ENCODE measurements at regions not wholly inside any gene's neighbourhood (a gene's known extent, or its start where the extent isn't known, plus 50 kb on each side); places are given as distances from the start of the nearest gene placed in this dataset.

DNA sequence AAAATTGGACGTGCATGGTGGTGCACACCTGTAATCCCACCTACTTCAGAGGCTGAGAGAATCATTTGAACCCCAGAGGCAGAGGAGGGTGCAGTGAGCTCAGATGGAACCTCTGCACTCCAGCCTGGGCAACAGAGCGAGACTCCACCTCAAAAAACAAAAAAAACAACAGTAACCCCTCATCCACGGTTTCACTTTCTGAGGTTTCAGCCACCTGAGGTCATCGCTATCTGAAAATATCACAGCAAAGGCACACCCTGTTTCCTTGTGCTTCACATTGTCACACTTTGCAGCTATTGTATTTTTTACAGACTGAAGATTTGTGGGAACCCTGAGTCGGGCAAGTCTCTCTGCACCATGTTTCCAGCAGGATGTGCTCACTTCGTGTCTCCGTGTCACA is 54.1 kb upstream of the FOXQ1 start:
- DNase-seq = no peak

DNA sequence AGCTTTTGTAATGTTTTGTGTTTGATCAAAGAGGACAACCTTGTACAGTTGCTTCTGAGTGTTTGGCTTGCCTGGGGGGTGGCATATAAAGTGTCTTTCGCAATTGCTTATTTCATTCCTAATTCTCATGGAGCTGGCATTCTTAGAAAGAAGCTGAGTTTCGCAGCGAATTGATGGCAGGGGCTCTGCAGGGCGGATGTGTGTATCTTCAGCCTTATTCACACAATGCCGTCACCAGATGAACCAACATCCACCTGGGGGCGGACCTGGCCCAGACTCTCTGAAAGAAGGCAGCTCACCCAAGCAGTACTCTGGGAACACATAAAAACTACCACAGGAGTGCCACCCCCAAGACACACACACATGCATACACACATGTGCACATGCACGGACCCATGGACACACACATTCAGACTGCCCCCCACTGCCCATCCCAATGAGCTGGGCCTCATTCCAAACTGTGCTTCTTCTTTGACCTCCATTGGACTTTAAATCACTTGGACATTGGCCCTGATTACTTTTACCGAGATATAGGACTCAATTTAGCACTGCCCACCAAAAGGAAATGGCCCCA is 55.4 kb upstream of the FOXQ1 start:
- no peak for DNase-seq

DNA sequence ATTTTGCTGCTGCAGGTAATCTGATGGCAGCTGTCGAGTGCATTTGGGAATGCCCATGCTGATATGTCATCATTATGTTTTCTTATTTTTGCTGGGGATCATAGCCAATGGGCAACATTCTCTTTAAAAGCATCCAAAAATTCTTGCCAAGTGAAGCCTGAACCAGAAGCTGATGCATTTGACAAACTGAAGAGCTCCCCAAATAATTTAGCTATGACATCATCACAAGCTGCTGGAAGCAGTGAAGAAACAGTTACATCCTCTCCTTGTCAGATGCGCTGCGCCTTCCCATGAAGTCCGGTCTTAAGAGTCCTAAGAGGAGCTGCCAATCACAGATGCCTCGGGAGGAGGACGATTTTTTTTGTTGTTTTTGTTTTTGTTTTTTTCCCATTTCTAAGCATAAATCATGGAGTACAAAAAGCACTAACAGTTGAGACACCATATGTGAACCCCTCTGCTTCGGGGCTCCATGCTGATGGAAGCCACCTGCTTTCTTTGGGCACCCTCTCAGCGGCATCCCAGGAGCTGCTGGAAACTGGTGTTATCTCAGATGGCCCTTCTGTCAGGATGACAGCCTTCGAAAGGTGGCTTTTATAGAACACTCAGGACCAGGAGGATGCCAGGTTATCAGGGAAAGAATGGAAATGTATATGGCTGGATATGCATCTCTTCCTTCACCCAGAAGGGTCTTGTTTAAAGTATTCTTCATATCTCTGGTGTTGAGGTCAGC is 56.1 kb upstream of the FOXQ1 start:
- no peak for DNase-seq

DNA sequence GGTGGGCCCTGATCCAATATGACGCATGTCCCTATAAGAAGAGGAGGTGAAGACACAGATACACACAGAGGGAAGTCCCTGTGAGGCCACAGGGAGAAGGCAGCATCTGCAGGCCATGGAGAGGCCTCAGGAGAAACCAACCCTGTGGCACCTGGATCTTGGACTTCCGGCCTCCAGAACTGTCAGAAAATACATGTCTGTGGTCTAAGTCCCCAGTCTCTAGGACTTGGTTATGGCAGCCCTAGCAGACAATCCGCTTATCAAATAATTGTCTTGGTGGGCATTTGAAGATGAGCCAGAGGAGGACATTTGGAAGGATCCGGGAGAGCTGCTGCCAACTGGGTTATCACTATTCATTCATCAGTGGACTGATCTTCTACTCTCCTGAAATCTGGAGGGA is 57.6 kb upstream of the FOXQ1 start:
- DNase-seq = no peak

DNA sequence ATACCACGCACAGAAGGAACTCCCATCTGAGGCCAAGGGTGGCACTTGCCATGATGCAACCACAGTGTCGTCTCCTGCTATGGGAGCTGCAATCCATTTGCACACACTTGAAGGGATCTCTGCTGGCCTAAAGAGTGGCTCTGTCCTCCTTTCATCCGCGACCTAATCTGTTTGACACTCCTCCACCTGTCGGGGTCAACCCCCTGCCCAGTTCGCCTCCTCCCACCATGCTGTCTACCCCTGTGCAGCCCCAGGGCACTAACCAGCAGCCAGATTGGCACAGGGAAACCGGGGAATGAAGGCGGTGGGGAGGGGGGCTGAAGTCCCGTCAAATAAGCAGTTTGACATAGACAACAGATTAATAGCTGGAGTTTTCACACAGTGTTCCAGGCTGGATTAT is 58.1 kb upstream of the FOXQ1 start:
- no peak for DNase-seq

DNA sequence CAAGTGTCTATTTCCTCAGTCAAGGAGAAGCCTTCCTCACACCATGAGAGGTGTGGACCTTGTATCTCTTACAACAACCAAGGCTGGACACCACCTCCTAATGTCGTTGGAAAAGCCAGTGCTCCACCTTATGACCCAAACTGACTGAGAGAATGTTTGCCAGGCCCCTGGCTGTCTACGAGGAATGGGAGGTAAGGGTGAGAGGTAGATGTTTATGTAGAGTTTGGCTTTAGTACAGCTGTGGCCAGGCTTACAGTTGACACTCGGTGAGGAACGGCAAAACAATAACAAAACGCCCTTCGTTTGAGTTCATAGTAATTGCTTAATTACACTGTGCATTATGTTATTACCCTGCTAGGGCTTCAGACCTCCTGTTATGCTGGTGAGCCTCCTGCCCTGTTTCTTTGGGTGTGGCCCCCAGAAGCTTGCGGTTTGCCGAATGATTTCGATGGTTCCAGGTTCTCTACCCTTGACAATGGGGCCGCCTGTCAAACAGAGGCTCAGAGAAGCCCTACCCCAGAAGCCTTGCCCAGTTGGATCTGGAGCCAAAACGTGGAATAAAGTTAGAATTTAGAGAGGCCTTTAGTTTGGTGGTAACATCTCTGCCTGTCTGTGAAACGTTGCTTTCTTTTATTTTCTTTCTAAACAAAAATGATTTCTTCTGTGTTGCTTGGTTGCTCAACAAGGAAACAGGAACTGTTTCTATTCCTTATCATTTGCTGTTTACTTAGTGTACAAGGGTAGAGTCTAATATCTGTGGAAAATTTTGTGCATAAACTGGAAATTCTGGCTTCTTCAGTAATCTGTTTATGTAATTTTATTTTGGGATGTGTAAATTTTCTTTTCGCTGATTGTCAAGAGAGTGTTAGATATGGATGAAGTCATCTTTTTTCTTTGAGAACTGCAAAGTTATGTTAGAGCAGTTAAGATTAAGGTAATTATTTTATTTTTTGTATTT is 60.4 kb upstream of the FOXQ1 start:
- no peak for DNase-seq

DNA sequence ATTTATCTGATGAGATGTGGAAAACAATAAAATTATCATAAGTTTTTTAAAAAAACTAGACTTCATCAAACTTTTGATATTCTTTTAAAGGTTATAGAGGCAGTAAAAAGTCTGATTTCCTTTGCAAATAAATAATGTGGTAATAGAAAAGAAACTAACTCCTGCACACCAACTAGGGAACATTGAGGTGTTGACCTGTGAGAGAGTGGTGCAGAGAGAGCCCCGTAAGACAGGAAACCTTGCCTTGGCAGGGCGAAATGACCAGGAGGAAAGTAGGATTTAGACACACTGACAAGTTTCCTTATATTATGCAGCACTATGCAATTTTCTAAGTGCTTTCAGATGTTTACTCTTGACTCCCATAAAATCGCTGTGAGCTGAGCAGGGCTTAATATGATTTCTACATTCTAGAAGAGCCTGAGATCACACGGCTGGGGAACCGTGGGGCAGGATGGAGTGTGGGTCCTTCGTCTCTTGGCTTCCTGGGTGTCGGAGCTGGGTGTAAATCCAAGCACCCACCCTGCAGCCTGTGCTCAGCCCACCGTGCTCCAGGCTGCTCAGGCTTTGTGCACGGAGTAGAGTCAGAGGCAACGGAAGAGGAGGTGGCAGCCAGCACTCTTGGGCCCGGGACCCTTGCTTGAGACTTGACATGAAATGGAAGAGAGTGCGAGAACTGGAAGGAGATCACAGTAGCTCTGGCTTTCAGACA is 61.3 kb upstream of the FOXQ1 start:
- DNase-seq = no peak

DNA sequence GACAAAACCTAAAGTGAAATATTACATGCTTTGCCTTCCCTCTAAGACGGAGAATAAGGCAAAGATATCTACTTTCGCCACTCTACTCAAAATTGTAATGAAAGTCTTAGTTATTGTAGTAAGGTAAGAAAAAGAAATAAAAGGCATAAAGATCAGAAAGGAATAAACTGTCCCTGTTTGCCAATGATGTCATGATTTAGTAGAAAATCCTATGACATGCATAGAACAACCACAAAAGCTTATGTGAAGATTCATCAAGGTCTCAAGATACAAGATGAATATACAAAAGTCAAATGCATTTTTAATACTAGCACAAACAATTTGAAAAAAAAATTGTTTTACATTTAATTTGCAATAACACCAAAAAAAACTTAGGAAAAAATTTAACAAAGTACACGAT is 64.0 kb upstream of the FOXQ1 start:
- no peak for DNase-seq

DNA sequence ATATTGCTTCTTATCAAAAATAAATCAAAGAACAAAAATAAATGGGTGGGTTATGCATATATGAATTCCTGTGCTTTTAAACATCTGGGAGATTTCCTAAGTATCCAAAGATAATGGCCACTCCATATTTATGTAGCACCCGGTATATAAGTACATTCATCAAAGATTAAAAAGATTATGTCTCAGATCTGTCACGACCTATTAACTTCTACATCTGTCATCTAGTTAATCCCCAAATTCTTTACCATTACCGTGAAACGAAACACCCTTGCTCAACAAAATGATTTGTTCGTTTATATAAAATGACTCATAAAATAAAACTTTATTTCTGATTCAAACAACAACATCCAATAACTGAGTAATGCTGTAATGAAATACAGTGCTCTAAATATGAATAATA is 64.8 kb upstream of the FOXQ1 start:
- no peak for DNase-seq

DNA sequence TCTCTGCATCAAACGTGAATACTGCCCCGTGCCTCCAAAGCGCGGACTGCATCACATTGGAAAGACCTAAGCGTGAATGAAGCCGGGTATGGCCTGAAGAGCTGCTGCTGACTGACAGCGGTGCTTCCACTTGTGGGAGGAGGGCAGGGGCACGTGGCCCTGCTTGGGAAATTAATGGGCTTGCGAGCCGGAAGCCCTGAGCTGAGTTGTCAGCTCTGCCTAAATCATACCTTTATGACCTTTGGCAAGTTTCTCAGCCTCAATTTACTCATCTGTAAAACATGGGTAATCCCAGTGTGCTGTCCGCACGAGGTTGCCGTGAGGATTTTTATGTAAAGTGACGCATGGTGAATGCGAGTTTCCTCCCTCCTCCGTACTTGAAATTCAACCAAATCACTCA is 67.0 kb upstream of the FOXQ1 start:
- no peak for DNase-seq

DNA sequence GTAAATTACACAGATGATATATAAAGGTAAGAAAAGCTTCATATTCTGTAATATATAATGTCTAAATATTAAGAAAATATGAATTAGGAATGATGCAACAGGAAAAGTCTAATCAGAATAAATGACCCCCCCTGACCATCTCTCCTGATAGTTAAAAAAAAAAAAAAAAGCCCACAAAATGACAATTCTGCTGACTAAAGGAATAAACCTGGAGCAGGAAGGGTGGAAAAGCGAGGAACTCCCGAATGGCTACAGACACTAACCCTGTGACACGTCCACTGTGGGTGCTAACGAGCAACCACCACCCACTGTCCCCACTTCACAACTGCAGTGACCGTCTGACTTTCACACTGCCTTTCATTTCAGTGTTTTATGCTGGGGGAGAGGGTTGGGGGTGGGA is 67.6 kb upstream of the FOXQ1 start:
- DNase-seq = no peak

DNA sequence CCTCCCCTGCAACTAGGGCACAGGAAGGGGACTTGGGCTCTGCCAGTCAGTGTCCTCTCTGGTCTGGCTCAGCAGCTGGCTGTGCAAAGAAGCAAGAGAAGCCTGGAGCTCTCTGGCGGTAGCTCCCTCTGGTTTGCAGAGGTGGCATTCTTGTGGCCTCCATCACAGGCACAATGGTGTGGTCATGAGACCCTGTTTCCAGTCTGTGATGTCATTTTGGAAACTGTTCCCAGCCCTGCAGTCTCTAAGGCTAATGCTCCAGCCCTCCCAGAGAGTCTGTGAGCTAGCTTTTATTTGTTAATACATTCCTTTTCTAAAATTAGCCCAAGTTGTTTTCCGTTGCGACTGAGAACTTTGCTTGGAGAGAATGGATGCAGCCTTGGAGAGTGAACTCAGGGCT is 69.5 kb upstream of the FOXQ1 start:
- DNase-seq = no peak

DNA sequence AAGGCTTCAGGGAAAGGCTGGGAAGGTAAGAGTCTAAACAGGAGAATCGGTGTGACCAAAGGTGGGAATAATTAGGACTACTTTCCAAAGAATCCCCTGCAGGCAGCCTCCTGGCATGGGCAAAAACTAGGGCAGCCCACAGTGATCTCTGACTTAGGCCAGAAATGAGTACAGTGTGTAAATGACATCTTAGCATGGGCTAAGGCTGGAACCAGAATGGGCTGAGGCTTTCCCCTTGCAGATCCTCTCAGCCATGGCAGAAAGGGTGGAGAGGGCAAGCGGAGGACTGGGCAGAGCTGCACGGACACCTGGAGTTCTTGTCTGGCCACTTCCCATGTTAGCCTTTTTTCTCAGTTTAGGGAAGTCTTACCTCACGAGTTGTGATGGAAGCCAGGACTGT is 69.9 kb upstream of the FOXQ1 start:
- DNase-seq = no peak

DNA sequence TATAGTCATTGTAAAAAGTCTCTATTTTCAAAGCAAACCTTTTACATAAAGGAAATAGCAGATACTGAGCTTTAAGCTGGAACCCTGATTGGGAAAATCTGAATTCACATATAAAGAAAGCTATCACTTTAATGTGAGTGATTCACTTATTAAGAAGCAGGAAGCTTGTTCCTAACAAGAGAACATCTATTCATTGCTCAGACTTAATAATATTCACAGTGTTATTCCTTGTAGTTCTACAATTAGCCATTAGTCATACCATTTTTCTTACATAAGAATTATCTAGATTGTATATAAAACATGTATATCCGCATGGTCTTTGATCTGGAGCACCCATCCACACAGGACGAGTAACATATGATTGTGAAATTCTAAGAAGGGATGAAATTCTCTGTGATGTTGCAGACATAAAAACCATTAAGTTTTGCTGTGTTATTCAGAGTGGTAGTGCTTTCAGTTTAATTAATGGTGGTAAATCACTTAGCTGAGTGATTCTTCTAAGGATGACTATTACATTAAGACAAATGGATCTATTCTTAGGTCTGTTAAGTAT is 71.1 kb upstream of the FOXQ1 start:
- no peak for DNase-seq

DNA sequence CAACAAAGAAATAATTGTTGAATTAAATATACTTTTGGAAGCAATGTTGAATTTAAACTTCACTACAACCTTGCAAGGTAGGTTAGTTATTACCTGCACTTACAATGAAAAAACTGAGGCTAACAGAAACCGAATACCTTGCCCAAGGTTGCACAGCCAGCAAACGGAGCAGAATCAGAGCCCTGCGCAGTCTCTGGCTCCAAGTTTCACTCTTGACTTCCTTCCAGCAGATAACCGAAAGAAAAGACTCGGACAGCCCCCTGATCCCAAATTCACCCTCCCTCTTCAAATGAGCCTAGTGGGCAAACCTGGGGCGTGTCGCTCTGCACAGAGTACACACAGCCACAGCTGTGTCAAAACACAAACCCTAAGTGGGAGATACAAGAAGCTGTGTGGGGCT is 72.1 kb upstream of the FOXQ1 start:
- DNase-seq = no peak

DNA sequence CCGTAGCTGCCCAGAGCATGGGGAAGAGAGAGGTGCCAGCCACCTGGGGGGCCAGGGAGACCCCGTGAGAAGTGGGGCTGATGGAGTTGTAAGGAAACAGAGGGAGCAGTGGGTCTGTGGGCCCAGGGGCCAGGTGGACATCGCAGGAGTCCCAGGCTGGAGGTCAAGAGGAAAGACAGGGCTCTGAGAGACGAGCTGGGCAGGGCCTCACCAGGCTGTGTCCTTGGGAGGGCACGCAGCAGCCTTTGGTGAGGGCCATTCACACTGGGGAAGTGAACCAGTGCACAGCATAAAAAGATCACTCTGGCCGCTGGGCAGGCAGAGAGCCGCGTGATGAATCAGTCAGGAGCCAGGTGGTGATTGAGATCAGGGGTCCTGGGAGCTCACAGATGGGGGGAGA is 73.9 kb upstream of the FOXQ1 start:
- no peak for DNase-seq

DNA sequence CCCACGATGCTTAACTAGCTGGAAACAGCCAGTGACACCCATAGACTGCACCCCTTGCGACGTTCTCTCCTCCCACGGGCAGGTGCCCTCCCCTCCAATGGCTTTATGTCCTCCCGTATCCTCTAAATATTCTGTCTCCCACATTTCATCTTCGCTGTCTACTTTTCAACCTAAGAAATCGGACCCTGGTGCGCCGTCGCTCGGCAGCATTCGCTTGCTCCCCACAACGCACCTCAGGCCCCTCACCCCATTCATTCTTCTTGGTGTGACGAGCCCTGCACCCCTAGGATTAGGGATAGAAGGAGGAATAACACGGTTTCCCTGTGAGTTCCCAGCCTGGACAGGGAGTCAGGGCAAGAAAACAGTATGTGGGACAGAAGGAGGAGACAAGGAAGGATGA is 74.3 kb upstream of the FOXQ1 start:
- no peak for DNase-seq

DNA sequence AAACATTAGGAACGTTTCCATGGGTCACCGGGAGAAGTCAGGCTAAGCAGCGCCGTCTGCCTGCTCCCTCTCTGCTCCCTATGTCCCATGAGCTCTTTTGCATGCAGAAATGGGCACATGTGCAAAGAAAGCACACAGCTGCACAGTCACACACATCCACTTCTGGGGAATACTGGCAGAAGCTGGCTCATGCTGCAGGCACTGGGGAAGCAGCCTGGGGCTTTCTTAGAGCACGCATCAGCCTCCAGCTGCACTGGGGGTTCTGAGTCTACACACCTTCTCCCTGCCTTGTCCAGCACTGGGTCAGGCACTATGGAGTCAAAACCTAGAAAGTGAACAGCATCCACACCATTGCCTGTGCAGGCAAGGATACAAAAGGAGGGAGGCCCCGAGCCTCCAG is 76.1 kb upstream of the FOXQ1 start:
- DNase-seq = no peak

DNA sequence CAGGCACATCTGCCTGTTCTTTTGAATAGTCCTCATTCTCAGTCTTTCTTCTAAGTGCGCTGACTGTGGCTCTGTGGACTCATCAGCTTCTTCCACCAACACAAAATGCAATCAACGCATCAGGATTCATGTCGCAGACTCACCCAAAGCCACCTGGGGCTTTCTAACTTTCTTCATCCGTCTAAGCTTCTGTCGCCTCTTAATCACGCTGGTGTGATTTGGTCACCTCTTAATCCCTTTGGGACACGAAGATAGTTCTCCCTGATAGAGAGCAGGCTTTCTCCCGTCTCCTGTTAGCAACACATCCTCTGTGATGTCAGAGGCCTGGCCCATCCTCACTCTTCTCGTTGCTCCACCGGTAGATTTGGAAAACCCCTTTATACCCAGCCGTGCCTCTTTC is 78.0 kb upstream of the FOXQ1 start:
- no peak for DNase-seq

DNA sequence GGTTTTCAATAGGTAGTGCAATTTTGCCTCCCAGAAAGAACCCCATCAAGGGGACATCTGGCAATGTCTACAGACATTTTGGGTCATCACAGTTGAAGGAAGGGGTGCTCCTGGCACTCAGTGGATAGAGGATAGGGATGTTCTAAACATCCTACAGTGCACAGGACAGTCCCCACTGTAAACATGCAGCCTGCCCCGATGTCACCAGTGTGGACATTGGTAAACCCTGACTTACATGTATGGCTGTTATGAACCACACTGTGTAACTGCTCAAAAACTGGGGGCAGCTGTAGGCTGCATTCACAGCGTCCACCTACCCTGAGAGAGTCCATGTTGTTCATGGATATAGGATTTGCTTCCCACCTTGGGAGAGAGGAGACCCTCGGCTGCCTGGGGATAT is 79.3 kb upstream of the FOXQ1 start:
- DNase-seq = no peak

DNA sequence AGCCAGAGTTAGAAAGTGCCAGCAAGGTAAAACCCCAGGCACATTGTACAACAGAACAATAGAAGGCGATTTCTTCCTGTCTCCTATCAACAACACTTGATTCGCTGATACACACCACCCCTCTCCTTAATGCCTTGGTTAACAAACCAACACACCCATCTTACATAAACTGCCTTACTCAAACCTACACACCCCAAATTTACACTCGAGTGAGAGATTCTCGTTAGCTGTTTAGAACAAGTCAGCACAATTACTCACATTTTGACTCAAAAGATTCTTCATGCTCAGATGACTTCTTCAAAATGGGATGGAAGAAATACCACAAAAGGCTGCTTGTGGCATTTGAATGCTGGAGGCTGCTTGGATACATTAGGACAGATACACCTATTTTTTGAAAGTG is 80.0 kb upstream of the FOXQ1 start:
- no peak for DNase-seq

DNA sequence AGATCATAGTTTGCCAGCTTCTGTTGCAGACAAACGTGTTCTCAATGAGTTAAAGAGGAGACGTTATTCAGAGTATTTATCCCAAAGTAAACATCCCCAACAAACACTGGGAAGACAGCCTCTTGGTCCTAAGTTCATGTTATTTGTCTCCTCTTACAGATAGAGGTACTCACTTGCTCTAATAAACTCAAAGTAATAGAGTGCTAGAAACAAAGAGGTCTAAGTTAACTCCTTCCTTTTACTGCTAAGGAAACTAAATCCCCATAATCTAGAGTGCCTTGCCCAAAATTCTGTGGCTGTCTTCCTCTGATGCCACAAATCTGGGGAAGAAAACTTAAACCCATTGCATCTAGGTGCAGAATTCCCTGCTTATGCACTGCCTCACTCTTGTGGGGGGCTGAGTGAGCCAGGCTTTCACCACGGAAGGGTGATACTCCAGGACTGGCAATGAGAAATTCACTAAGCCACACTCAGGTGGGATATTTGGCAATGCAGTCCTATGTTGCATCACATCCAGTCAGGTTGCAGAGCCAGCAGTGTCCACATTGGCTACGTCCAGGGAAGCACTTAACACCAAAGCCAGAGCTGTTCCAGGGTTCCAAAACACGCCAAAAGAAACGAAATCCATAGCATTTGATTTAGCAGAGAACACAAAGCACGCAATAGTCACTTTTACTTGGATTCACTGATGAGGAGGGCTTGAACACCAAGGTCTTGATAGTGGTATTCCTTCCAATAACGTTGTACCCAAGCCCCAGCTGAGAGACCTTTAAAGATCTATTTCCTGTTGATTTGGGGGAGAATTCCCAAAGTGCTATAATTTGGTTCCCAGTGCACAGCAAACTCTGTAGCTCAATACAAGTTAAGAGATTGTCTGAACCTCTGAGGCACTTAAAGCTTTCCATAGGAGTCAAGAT is 81.0 kb upstream of the FOXQ1 start:
- no peak for DNase-seq
